GM12878 (cell line): ENCODE measurements at regions not wholly inside any gene's neighbourhood (a gene's known extent, or its start where the extent isn't known, plus 50 kb on each side); places are given as distances from the start of the nearest gene placed in this dataset.

Source experiments
- ATAC-seq: fragments of 200-7000 bp; cut with Tn5 transposase; 3 replicates; pipeline ENCODE4 v1.9.1; 2020; ENCODE audit warnings: mild to moderate bottlenecking, moderate library complexity
- BruUV-seq: library from RNA; stranded (reverse); fragments of 400-500 nt; replicated peaks from 2 replicates; lab custom pipeline; 2021; lab: Mats Ljungman, UMichigan
- CTCF ChIA-PET: fragments of 300-600 bp; sonication (Branson Sonifier 250); formaldehyde crosslinking; extraction: SDS; loops from one replicate; lab custom pipeline; 2021; ENCODE audit warnings: inconsistent platforms; lab: Yijun Ruan, JAX
- POLR2A ChIA-PET: fragments of 350-600 bp; formaldehyde crosslinking; extraction: SDS; loops from one replicate; lab custom pipeline; 2021; ENCODE audit warnings: inconsistent platforms; lab: Charles Lee
- RAD21 ChIA-PET: fragments of 300-600 bp; sonication (Branson Sonifier 250); formaldehyde crosslinking; loops from one replicate; lab custom pipeline; 2023; ENCODE audit warnings: antibody characterized with exemption; ENCODE audit not compliant: unreplicated experiment; lab: Charles Lee
- SMC1A ChIA-PET: fragments of 300-600 bp; sonication (Branson Sonifier 250); formaldehyde crosslinking; loops from one replicate; lab custom pipeline; 2023; ENCODE audit not compliant: unreplicated experiment, uncharacterized antibody; lab: Charles Lee
- DNase-seq: peaks from one replicate; pipeline ENCODE4 v3.0.0-alpha.2; 2011; ENCODE audit warnings: low read depth, low spot score
- FAIRE-seq: peaks from 3 replicates; lab custom pipeline; 2011; peaks lifted over from hg19 to GRCh38; lab: Jason Lieb, UNC
- H2AFZ ChIP-seq: 2 replicates; pipeline ENCODE4 v1.6.0; 2011; ENCODE audit warnings: low read depth, low read length, control low read depth; ENCODE audit not compliant: control insufficient read depth
- H3K27ac ChIP-seq: 2 replicates; pipeline ENCODE4 v1.5.1; 2011; ENCODE audit warnings: control low read depth; ENCODE audit not compliant: control insufficient read depth, insufficient read depth
- H3K27me3 ChIP-seq, 2 experiments: replicated peaks in 1 of 2; 2 replicates each; pipeline versions ENCODE4 v1.6.0 to v1.6.1; 2011; ENCODE audit warnings: low read length in 1 of 2; ENCODE audit not compliant: control insufficient read depth in 2 of 2, insufficient read depth in 2 of 2
- H3K36me3 ChIP-seq, 2 experiments: 2 replicates each; pipeline ENCODE4 v1.5.1; 2011; ENCODE audit warnings: low read length in 1 of 2; ENCODE audit not compliant: control insufficient read depth in 2 of 2, insufficient read depth in 2 of 2
- H3K4me1 ChIP-seq: 2 replicates; pipeline ENCODE4 v1.6.1; 2011; ENCODE audit warnings: mild to moderate bottlenecking, low read length, moderate library complexity, mixed read lengths; ENCODE audit not compliant: control insufficient read depth, insufficient read depth
- H3K4me2 ChIP-seq: 2 replicates; pipeline ENCODE4 v1.6.0; 2011; ENCODE audit warnings: control low read depth; ENCODE audit not compliant: control insufficient read depth, insufficient read depth
- H3K4me3 ChIP-seq: fragments of 200-600 bp; sonication (generic); 2 replicates; pipeline ENCODE4 v1.5.1; 2016
- H3K79me2 ChIP-seq: 2 replicates; pipeline ENCODE4 v1.6.0; 2011; ENCODE audit warnings: low read length; ENCODE audit not compliant: control insufficient read depth, insufficient read depth
- H3K9ac ChIP-seq: 2 replicates; pipeline ENCODE4 v1.8.0; 2011; ENCODE audit warnings: low read length, control low read depth, mixed read lengths; ENCODE audit not compliant: control insufficient read depth, insufficient read depth
- H3K9me3 ChIP-seq: replicated peaks from 3 replicates; pipeline ENCODE4 v1.5.1; 2011; ENCODE audit warnings: mild to moderate bottlenecking, low read length; ENCODE audit not compliant: control insufficient read depth, insufficient read depth
- H4K20me1 ChIP-seq: 2 replicates; pipeline ENCODE4 v1.6.0; 2011; ENCODE audit not compliant: control insufficient read depth, insufficient read depth
- ASH2L ChIP-seq: fragments of 300-600, 200-600 bp; sonication (generic); IDR thresholded peaks from 2 replicates; pipeline ENCODE4 v1.6.1; 2017; ENCODE audit warnings: low read depth, mild to moderate bottlenecking, borderline replicate concordance
- CEBPB ChIP-seq, 2 experiments: fragments of 150-350 bp in 1 of 2; IDR thresholded peaks; 2 replicates each; pipeline ENCODE4 v1.6.1; 2012 to 2014; ENCODE audit warnings: low read depth in 2 of 2, low read length in 2 of 2, borderline replicate concordance in 1 of 2, inconsistent platforms in 1 of 2
- CHD1 ChIP-seq: IDR thresholded peaks from 2 replicates; pipeline ENCODE4 v1.6.1; 2012; ENCODE audit warnings: low read depth, low read length, improper control_type of control experiment
- EED ChIP-seq: sonication (generic); IDR thresholded peaks from 2 replicates; pipeline ENCODE4 v1.6.1; 2016; ENCODE audit warnings: antibody characterized with exemption, low read depth
- FOXK2 ChIP-seq: fragments of 450-650 bp; IDR thresholded peaks from 2 replicates; pipeline ENCODE4 v1.6.1; 2017; ENCODE audit warnings: mild to moderate bottlenecking, moderate library complexity
- FOXM1 ChIP-seq: IDR thresholded peaks from 2 replicates; pipeline ENCODE4 v1.6.1; 2012; ENCODE audit warnings: low read depth, mild to moderate bottlenecking, inconsistent platforms, low read length, moderate library complexity
- IRF3 ChIP-seq: fragments of 450-650 bp; IDR thresholded peaks from 2 replicates; pipeline ENCODE4 v1.6.1; 2014; ENCODE audit warnings: mild to moderate bottlenecking
- KDM1A ChIP-seq: fragments of 200-600 bp; sonication (generic); IDR thresholded peaks from 2 replicates; pipeline ENCODE4 v1.6.1; 2016; ENCODE audit warnings: borderline replicate concordance
- MEF2A ChIP-seq: IDR thresholded peaks from 2 replicates; pipeline ENCODE4 v1.6.1; 2011; ENCODE audit warnings: low read depth, mild to moderate bottlenecking, low read length, moderate library complexity; ENCODE audit not compliant: insufficient read depth
- MYC ChIP-seq: IDR thresholded peaks from 2 replicates; pipeline ENCODE4 v1.6.1; 2011; ENCODE audit warnings: mild to moderate bottlenecking, low read length, moderate library complexity, inconsistent platforms; ENCODE audit not compliant: insufficient read depth, insufficient replicate concordance, insufficient read length, severe bottlenecking
- NFXL1 ChIP-seq: fragments of 450-650 bp; IDR thresholded peaks from 2 replicates; pipeline ENCODE4 v1.6.1; 2017; ENCODE audit warnings: antibody characterized with exemption, mild to moderate bottlenecking, borderline replicate concordance
- NR2C1 ChIP-seq: fragments of 450-650 bp; IDR thresholded peaks from 2 replicates; pipeline ENCODE4 v1.6.1; 2017; ENCODE audit warnings: antibody characterized with exemption, mild to moderate bottlenecking, moderate library complexity
- NRF1 ChIP-seq: conservative IDR thresholded peaks from 2 replicates; pipeline ENCODE4 v1.6.1; 2011; ENCODE audit warnings: mild to moderate bottlenecking, low read depth, low read length, improper control_type of control experiment
- SIN3A ChIP-seq: IDR thresholded peaks from 2 replicates; pipeline ENCODE4 v1.6.1; 2012; ENCODE audit warnings: low read depth, low read length, improper control_type of control experiment
- SKIL ChIP-seq: fragments of 450-650 bp; IDR thresholded peaks from 2 replicates; pipeline ENCODE4 v1.6.1; 2017; ENCODE audit warnings: mild to moderate bottlenecking, low read depth, inconsistent platforms; ENCODE audit not compliant: poor library complexity, severe bottlenecking
- SREBF1 ChIP-seq: IDR thresholded peaks from 2 replicates; pipeline ENCODE4 v1.6.1; 2012; ENCODE audit warnings: mild to moderate bottlenecking, low read length
- SUZ12 ChIP-seq: fragments of 200-600 bp; sonication (generic); IDR thresholded peaks from one replicate; pipeline ENCODE4 v1.6.1; 2018; ENCODE audit warnings: antibody characterized with exemption, mild to moderate bottlenecking; ENCODE audit not compliant: unreplicated experiment
- TBL1XR1 ChIP-seq: IDR thresholded peaks from 2 replicates; pipeline ENCODE4 v1.6.1; 2012; ENCODE audit warnings: low read depth, low read length, improper control_type of control experiment
- ZBTB33 ChIP-seq: fragments of 450-650 bp; IDR thresholded peaks from 2 replicates; pipeline ENCODE4 v1.6.1; 2017; ENCODE audit warnings: mild to moderate bottlenecking
- ZNF217 ChIP-seq: fragments of 450-650 bp; IDR thresholded peaks from 2 replicates; pipeline ENCODE4 v1.6.1; 2017; ENCODE audit warnings: antibody characterized with exemption, mild to moderate bottlenecking
- WGBS: methylation state at CpG from one replicate; pipeline ENCODE4 v1.1.6; 2016; ENCODE audit warnings: low lambda C conversion rate; ENCODE audit not compliant: insufficient replicate concordance, insufficient coverage; ENCODE audit errors: missing lambda C conversion rate; 5-methylcytosine and 5-hydroxymethylcytosine counted together
- in situ Hi-C: fragments of 300-500 bp; cut with MboI; formaldehyde crosslinking; loops from 9 replicates; pipeline ENCODE4 v1.14.3; 2018; ENCODE audit warnings: mixed read lengths
- intact Hi-C: fragments of 100-400 bp; cut with micrococcal nuclease; formaldehyde crosslinking; loops from one replicate; pipeline ENCODE4 v1.14.2; 2022; ENCODE audit not compliant: unreplicated experiment

GRCh38 chr15:95400428-95400827 is 930.1 kb upstream of the NR2F2 start (continued):
- TF ChIP-seq MYC: no peak
- no peak for TF ChIP-seq NRF1
- TF ChIP-seq, all 136 proteins: peak for 0

- POLR2A ChIA-PET: no interaction called here
- SMC1A ChIA-PET: interaction anchor here (0.6 to 1.8 kb wide), 3 partner anchors 14 to 63 kb away, joined by 3 to 6 read pairs (median 3); no protein-coding TSS in a partner anchor
- RAD21 ChIA-PET: no interaction called here
- Histone ChIP-seq H3K4me1 (no peaks in the 10 kb centered on the region), H3K4me2 (no peak overlapping the region), H3K36me3 (no peaks in the 10 kb centered on the region), H2AFZ (no peak overlapping the region), H3K9ac (no peak overlapping the region), H3K79me2 (no peaks in the 10 kb centered on the region), H3K27me3 (no peaks in the 10 kb centered on the region), H3K9me3 (no peaks in the 10 kb centered on the region), H3K4me3 (no peak overlapping the region), H3K27ac (no peak overlapping the region), H4K20me1 (no peaks in the 10 kb centered on the region)
- WGBS: 0% methylated on average over 1 of the region's 1 CpG
- FAIRE-seq (no peak), DNase-seq (no peak), ATAC-seq (no peak)
- CTCF ChIA-PET: interaction anchor here (0.5 to 0.9 kb wide), 2 partner anchors 110 to 141 kb away, joined by 3 read pairs; no protein-coding TSS in a partner anchor
- no TSS peak for BruUV-seq
- in situ Hi-C loops (no loop called here), intact Hi-C loops (no loop called here)
- no peak for TF ChIP-seq IRF3
- no peak for TF ChIP-seq MEF2A
- TF ChIP-seq ASH2L: no peak
- TF ChIP-seq NRF1: no peak
- no peak for TF ChIP-seq TBL1XR1
- TF ChIP-seq FOXM1: no peak
- TF ChIP-seq NR2C1: no peak
- no peak for TF ChIP-seq CHD1
- TF ChIP-seq KDM1A: no peak
- TF ChIP-seq ZBTB33: no peak
- no peak for TF ChIP-seq SUZ12
- TF ChIP-seq SREBF1: no peak
- no peak for TF ChIP-seq CEBPB (IDR thresholded peaks at IDR 0.05; ENCODE audit: borderline replicate concordance in 1 of 2, low read depth in 2 of 2, low read length in 2 of 2)
- no peak for TF ChIP-seq ZNF217
- no peak for TF ChIP-seq SIN3A
- no peak for TF ChIP-seq EED
- no peak for TF ChIP-seq FOXK2
- TF ChIP-seq SKIL: no peak
- no peak for TF ChIP-seq NFXL1
Observed at GRCh38 chr15:95401587-95401986, 928.9 kb upstream of the NR2F2 start.
